ENCODE measurements at regions not wholly inside any gene's neighbourhood (a gene's known extent, or its start where the extent isn't known, plus 50 kb on each side); places are given as distances from the start of the nearest gene placed in this dataset.

DNA sequence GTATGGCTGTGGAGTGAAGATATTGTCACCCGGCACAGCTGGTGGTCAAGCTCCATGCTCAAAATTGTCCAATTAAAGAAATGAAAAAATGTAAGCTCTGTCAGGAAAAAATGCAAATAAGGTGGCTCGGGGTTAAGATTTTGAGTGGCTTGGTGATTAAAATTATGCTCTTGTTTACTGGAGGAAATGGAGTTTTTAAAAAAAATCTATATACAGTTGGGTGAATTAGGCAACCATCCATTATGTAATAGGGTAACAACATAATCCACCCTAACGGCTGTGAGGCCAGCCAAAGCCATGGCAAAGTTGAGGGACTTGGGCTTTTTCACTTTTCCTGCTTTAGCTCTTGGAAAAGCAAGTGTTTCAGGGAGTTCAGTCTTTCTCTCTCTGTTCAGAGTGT, 260.8 kb upstream of the HABP2 start:
- DNase-seq (ENCODE audit: low spot score), result no peak

- no peak for DNase-seq (ENCODE audit: low spot score)
These were observed 260.1 kb upstream of the HABP2 start for GRCh38 chr10:113292743-113293142.

DNA sequence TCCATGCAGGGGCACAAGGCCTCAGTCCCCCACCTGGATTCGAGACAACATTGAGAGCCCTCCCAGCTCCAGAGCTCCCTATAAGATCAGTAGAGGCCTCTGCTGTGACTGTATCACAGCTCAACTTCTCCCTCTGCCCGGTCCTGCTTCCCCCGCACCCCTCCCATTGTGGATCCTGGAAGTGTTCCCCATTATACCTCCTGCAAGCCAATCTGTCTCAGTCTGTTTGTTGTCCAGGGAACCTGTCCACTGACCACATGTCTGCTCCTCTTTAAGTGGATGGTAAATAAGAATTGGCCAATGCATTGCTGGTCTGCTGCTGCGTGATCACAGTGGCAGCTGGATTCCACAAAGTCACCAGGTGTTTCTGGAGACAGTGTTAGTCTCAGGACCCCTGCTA, 259.7 kb upstream of the HABP2 start:
- DNase-seq (ENCODE audit: low spot score), result no peak

DNA sequence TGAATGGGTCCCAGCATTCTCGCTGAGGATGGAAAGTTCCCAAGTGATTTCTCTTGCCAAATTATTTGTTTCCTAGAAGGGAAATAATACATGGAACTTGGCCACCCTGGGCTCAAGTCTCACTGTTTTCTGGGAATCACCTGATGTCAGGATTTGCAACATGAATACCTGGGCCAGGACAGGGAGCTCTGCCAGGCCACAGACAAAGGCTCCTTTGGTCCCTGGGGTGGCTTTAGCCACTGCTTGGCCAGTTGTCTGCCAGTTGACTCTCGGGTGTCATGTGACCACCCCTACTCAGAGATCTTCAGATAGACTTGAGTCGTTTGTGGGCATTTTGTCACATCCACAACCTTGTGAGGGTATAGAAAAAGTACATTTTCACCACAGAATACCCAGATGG, 258.0 kb upstream of the HABP2 start:
- no peak for DNase-seq (ENCODE audit: low spot score)

DNA sequence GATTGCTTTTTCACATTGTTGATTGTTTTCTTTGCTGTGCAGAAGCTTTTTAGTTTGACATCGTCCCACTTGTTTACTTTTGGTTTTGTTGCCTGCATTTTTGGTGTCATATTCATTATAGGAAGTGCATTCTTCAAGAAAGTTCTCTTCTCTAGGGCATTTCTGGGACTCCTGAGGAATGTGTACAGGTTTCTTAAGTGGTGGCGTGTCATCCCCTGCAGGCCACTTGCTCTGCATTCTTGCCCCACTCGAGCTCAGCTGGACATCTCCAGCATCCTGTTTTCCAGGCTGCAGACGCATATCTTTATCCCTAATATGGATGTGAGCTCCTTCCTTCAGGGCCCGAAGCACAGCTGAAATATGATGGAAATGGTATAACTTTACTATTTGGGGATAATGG, 255.6 kb upstream of the HABP2 start:
- DNase-seq (ENCODE audit: low spot score), result no peak

GRCh38 chr10:113298616-113299015, 254.2 kb upstream of the HABP2 start:
- no peak for DNase-seq (ENCODE audit: low spot score)

DNA sequence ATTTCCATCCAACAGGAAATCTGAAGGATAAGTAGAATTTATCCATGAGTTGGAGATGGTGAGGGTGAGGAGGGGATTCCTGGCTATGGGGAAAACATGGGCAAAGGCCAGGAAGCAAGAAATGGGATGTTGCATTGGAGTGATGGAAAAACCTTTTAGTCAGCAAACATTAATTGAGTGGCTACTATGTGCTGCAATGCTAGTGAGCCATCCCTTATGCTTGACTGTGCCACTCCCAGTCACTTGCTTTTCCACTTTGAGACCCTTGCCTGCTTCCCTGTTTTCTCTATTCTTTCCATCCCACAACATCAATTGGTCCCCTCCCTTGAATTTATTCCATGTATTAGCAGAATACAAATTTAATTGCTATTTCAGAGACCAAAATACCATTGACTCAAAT, 252.7 kb upstream of the HABP2 start:
- DNase-seq (ENCODE audit: low spot score), result no peak

DNA sequence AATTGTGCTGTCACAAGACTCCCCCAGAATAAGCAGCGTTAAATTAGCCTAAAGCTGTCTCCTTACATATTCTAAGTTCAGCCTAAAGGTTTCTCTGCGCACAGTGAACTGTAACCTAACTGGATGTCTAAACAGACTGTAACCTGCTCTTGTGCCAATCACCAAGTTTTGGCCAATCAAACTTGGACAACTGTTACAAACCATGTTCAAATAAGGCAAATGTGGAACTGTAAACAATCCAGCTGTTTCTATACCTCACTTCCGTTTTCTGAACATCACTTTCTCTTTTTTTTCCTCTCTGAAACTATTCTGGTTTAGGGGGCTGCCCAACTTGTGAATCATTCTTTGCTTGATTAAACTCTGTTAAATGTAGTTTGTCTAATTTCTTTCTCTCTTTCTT, 252.2 kb upstream of the HABP2 start:
- no peak for DNase-seq (ENCODE audit: low spot score)

- no peak for DNase-seq (ENCODE audit: low spot score)
These were observed 251.4 kb upstream of the HABP2 start for GRCh38 chr10:113301342-113301984.

- DNase-seq (ENCODE audit: low spot score), result no peak
These were observed 250.8 kb upstream of the HABP2 start for GRCh38 chr10:113302062-113302461.

- DNase-seq (ENCODE audit: low spot score), result no peak
These were observed 249.2 kb upstream of the HABP2 start for GRCh38 chr10:113303544-113304146.

GRCh38 chr10:113304726-113305125, 248.1 kb upstream of the HABP2 start:
- DNase-seq (ENCODE audit: low spot score), result no peak

GRCh38 chr10:113305871-113306270, 247.0 kb upstream of the HABP2 start:
- DNase-seq (ENCODE audit: low spot score), result no peak

GRCh38 chr10:113309791-113310190, 243.1 kb upstream of the HABP2 start:
- no peak for DNase-seq (ENCODE audit: low spot score)

DNA sequence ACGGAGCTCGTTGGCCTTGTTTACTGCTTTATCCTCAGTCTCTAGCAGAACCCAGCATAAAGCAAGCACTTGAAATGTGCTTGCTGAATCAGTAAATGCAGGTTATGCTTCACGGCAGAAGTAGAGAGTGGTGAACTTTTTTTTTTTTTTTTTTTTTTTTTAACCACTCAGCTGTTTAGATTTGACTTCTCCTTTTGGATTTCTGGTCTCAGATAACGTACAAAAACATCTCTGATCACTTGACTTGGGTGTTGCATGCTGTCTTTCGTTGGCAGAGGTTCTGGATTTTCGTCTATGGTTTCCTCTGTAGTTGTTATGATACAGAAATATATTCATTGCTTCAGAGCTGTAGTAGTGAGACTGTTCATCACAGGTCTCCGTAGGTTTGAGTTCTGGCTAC, 242.5 kb upstream of the HABP2 start:
- no peak for DNase-seq (ENCODE audit: low spot score)

- DNase-seq (ENCODE audit: low spot score), result no peak
These were observed 239.7 kb upstream of the HABP2 start for GRCh38 chr10:113313048-113313602.

DNA sequence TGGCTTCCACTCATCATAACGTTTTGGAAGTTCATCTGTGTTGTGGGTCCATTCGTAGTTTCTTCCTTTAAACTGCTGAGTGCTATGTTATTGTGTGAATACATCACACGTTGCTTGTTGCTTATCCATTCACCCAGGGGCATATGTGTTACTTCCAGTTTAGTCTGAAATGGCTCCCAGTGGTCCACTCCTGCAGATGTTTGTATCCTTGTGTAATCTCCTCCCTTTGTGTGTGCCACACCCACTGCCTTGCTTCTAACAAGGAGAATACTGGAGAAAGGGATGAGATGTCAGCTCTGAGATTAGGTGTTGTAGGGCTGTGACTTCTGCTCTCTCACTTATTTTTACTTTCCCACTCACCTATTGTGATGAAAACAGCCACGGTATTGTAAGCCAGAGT, 239.1 kb upstream of the HABP2 start:
- DNase-seq (ENCODE audit: low spot score), result no peak

GRCh38 chr10:113316506-113316905, 236.3 kb upstream of the HABP2 start:
- no peak for DNase-seq (ENCODE audit: low spot score)

- no peak for DNase-seq (ENCODE audit: low spot score)
These were observed 235.4 kb upstream of the HABP2 start for GRCh38 chr10:113317489-113317888.

- DNase-seq (ENCODE audit: low spot score), result no peak
These were observed 233.4 kb upstream of the HABP2 start for GRCh38 chr10:113319479-113319878.

- no peak for DNase-seq (ENCODE audit: low spot score)
These were observed 232.6 kb upstream of the HABP2 start for GRCh38 chr10:113320211-113320610.

GRCh38 chr10:113320987-113321386, 231.9 kb upstream of the HABP2 start:
- peak; percentile 29 for DNase-seq (ENCODE audit: low spot score)

DNA sequence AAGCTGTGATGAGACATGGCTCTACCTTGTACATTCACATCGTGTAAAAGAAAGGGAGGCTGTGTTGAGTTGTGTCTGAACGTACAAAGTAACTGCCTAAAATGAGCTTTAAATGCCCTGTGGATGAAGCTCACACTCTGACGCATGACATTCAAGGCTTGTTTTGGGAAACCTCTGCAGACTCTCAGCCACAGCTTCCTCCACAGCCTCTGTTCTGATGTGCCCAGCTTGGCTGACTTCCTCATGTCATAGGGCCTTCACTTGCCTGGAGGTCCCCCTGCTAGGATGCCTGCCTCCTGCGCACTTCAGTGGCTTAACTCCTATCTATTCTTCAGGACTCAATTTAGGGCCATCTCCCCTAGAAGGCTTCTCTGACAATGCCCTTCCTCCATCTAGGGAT, 230.0 kb upstream of the HABP2 start:
- DNase-seq (ENCODE audit: low spot score), result peak; percentile 23

DNA sequence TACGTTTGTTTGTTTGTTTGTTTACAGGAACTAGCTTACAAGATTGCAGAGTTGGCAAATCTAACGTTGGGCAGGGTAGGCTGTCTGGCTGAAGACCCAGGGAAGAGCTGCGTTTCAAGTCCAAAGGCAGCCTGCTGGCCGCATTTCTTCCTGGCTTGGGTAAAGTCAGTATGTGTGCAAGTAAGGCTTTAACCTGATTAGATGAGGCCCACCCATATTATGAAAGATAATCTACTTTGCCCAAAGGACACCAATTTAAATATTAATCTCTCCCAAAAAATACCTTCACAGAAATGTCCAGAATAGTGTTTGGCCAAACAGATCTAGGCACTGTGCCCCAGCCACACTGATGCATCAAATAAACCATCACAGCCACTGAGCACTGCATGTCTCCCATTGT, 228.9 kb upstream of the HABP2 start:
- no peak for DNase-seq (ENCODE audit: low spot score)

All from mucosa of gallbladder (tissue), 1 donor.